Liver (tissue), 8 donors: ENCODE measurements at regions not wholly inside any gene's neighbourhood (a gene's known extent, or its start where the extent isn't known, plus 50 kb on each side); places are given as distances from the start of the nearest gene placed in this dataset.

Source experiments
- DNase-seq: peaks from one replicate; pipeline ENCODE4 v3.0.0-alpha.2; 2017; ENCODE audit warnings: low spot score
- H3K27ac ChIP-seq, 2 donors: one replicate each; pipeline ENCODE4 v1.7.0; 2013; ENCODE audit warnings: inconsistent platforms in 2 of 2, low read length in 2 of 2, control low read depth in 1 of 2, low read depth in 1 of 2, mild to moderate bottlenecking in 1 of 2
- H3K27me3 ChIP-seq, 4 donors: one replicate each; pipeline versions ENCODE4 v1.6.1 to v1.7.0; 2013; ENCODE audit warnings: low read length in 3 of 4, inconsistent platforms in 1 of 4, mild to moderate bottlenecking in 1 of 4, moderate library complexity in 1 of 4; ENCODE audit not compliant: control insufficient read depth in 4 of 4, insufficient read depth in 4 of 4
- H3K36me3 ChIP-seq, 4 donors: one replicate each; pipeline versions ENCODE4 v1.6.1 to v1.7.0; 2013; ENCODE audit warnings: low read length in 3 of 4, mild to moderate bottlenecking in 3 of 4, low read depth in 1 of 4, moderate library complexity in 1 of 4; ENCODE audit not compliant: control insufficient read depth in 4 of 4, insufficient read depth in 3 of 4
- H3K4me1 ChIP-seq, 4 donors: one replicate each; pipeline versions ENCODE4 v1.6.1 to v1.7.0; 2013; ENCODE audit warnings: low read length in 3 of 4, mild to moderate bottlenecking in 3 of 4, moderate library complexity in 1 of 4; ENCODE audit not compliant: control insufficient read depth in 4 of 4, insufficient read depth in 4 of 4
- H3K4me3 ChIP-seq, 3 donors: one replicate each; pipeline versions ENCODE4 v1.6.1 to v1.7.0; 2013; ENCODE audit warnings: low read length in 3 of 3, control low read depth in 1 of 3, low read depth in 1 of 3, mild to moderate bottlenecking in 1 of 3
- H3K9ac ChIP-seq, 2 donors: one replicate each; pipeline ENCODE4 v1.7.0; 2013; ENCODE audit warnings: low read length in 2 of 2, mild to moderate bottlenecking in 2 of 2, moderate library complexity in 2 of 2, control low read depth in 1 of 2, low read depth in 1 of 2
- H3K9me3 ChIP-seq, 4 donors: one replicate each; pipeline versions ENCODE4 v1.6.1 to v1.7.0; 2013; ENCODE audit warnings: low read length in 3 of 4; ENCODE audit not compliant: control insufficient read depth in 4 of 4
- ATF3 ChIP-seq: IDR thresholded peaks from 2 replicates; pipeline ENCODE4 v1.6.1; 2016; ENCODE audit warnings: antibody characterized with exemption
- CTCF ChIP-seq: fragments of 150-350 bp; IDR thresholded peaks from 2 replicates; pipeline ENCODE4 v1.5.1; 2017; ENCODE audit warnings: improper control_type of control experiment, low read depth, low read length; ENCODE audit not compliant: missing input control
- EGR1 ChIP-seq, 2 donors: IDR thresholded peaks; 2 replicates each; pipeline ENCODE4 v1.6.1; 2016 to 2018; ENCODE audit warnings: antibody characterized with exemption in 2 of 2, low read depth in 2 of 2
- FOXA1 ChIP-seq: IDR thresholded peaks from 2 replicates; pipeline ENCODE4 v1.6.1; 2016; ENCODE audit warnings: antibody characterized with exemption
- FOXA2 ChIP-seq: IDR thresholded peaks from 2 replicates; pipeline ENCODE4 v1.6.1; 2016; ENCODE audit warnings: antibody characterized with exemption
- GABPA ChIP-seq, 2 donors: IDR thresholded peaks in 1 of 2; conservative IDR thresholded peaks in 1 of 2; 2 replicates each; pipeline ENCODE4 v1.6.1; 2016; ENCODE audit warnings: antibody characterized with exemption in 2 of 2, mild to moderate bottlenecking in 1 of 2, moderate library complexity in 1 of 2
- HNF4A ChIP-seq, 2 donors: conservative IDR thresholded peaks; 2 replicates each; pipeline ENCODE4 v1.6.1; 2016; ENCODE audit warnings: antibody characterized with exemption in 2 of 2, mild to moderate bottlenecking in 2 of 2
- HNF4G ChIP-seq: IDR thresholded peaks from 2 replicates; pipeline ENCODE4 v1.6.1; 2016; ENCODE audit warnings: antibody characterized with exemption
- JUND ChIP-seq, 2 donors: IDR thresholded peaks; 2 replicates each; pipeline ENCODE4 v1.6.1; 2016; ENCODE audit warnings: antibody characterized with exemption in 2 of 2
- MAX ChIP-seq: IDR thresholded peaks from 2 replicates; pipeline ENCODE4 v1.6.1; 2016; ENCODE audit warnings: antibody characterized with exemption
- NR2F2 ChIP-seq: IDR thresholded peaks from 2 replicates; pipeline ENCODE4 v1.6.1; 2016; ENCODE audit warnings: antibody characterized with exemption
- RAD21 ChIP-seq, 2 donors: IDR thresholded peaks; 2 replicates each; pipeline ENCODE4 v1.6.1; 2016; ENCODE audit warnings: antibody characterized with exemption in 2 of 2, mild to moderate bottlenecking in 2 of 2
- REST ChIP-seq: IDR thresholded peaks from 2 replicates; pipeline ENCODE4 v1.6.1; 2016; ENCODE audit warnings: antibody characterized with exemption, mild to moderate bottlenecking
- RXRA ChIP-seq, 2 donors: IDR thresholded peaks; 2 replicates each; pipeline ENCODE4 v1.6.1; 2017 to 2018; ENCODE audit warnings: antibody characterized with exemption in 2 of 2, mild to moderate bottlenecking in 1 of 2
- SP1 ChIP-seq: IDR thresholded peaks from 2 replicates; pipeline ENCODE4 v1.6.1; 2018; ENCODE audit warnings: antibody characterized with exemption, mild to moderate bottlenecking
- TAF1 ChIP-seq: conservative IDR thresholded peaks from 2 replicates; pipeline ENCODE4 v1.6.1; 2016; ENCODE audit warnings: antibody characterized with exemption, mild to moderate bottlenecking
- YY1 ChIP-seq: IDR thresholded peaks from 2 replicates; pipeline ENCODE4 v1.6.1; 2016; ENCODE audit warnings: antibody characterized with exemption, mild to moderate bottlenecking
- ZBTB33 ChIP-seq: IDR thresholded peaks from 2 replicates; pipeline ENCODE4 v1.6.1; 2016; ENCODE audit warnings: antibody characterized with exemption
- WGBS: extraction: QIAGEN DNeasy Blood & Tissue Kit; methylation state at CpG from one replicate; pipeline ENCODE4 v1.1.7; 2013; 5-methylcytosine and 5-hydroxymethylcytosine counted together
- donor health status: healthy.
- donor health status: healthy.
- donor health status: healthy.
- donor health status: healthy.
- donor health status: healthy.

- 91% methylated on average over 10 of the region's 10 CpGs for WGBS
- no peaks in the 10 kb centered on the region for H3K36me3 ChIP-seq
- no peaks in the 10 kb centered on the region for H3K4me1 ChIP-seq
- no peak for TF ChIP-seq ATF3
- no peak for TF ChIP-seq FOXA2
- no peak for TF ChIP-seq GABPA (IDR thresholded peaks at IDR 0.05 in 1 of 2, conservative IDR thresholded peaks at IDR 0.05 in 1 of 2)
- no peak for TF ChIP-seq RXRA (IDR thresholded peaks at IDR 0.05)
- no peak for TF ChIP-seq YY1
- no peak for TF ChIP-seq ZBTB33
- no peak for TF ChIP-seq HNF4A (conservative IDR thresholded peaks at IDR 0.05)
- TF ChIP-seq HNF4G, result no peak
- TF ChIP-seq EGR1 (IDR thresholded peaks at IDR 0.05; ENCODE audit: low read depth in 2 of 2), result no peak
- TF ChIP-seq MAX, result no peak
- TF ChIP-seq REST, result no peak
- TF ChIP-seq FOXA1, result no peak
- TF ChIP-seq NR2F2, result no peak
- TF ChIP-seq CTCF, result no peak
- TF ChIP-seq TAF1, result no peak
- no peak for TF ChIP-seq SP1
- TF ChIP-seq RAD21 (IDR thresholded peaks at IDR 0.05), result no peak
- TF ChIP-seq JUND (IDR thresholded peaks at IDR 0.05), result no peak
- no peak overlapping the region for H3K27ac ChIP-seq
- no peaks in the 10 kb centered on the region for H3K9me3 ChIP-seq
- H3K27me3 ChIP-seq, result no peaks in the 10 kb centered on the region
- H3K4me3 ChIP-seq, result no peak overlapping the region
- no peak for DNase-seq
- H3K9ac ChIP-seq, result no peak overlapping the region
Observed at GRCh38 chr1:213399695-213400094, 348.7 kb downstream of the RPS6KC1 start.

GRCh38 chr1:213409208-213409631, 358.2 kb downstream of the RPS6KC1 start:
- Histone ChIP-seq H3K4me1 (no peaks in the 10 kb centered on the region), H3K27ac (no peak overlapping the region), H3K9me3 (no peaks in the 10 kb centered on the region), H3K4me3 (no peak overlapping the region), H3K36me3 (no peaks in the 10 kb centered on the region), H3K9ac (no peak overlapping the region), H3K27me3 (no peaks in the 10 kb centered on the region)
- TF ChIP-seq RXRA (IDR thresholded peaks at IDR 0.05), result no peak
- TF ChIP-seq FOXA2, result no peak
- no peak for TF ChIP-seq ATF3
- no peak for TF ChIP-seq RAD21 (IDR thresholded peaks at IDR 0.05)
- TF ChIP-seq SP1, result no peak
- no peak for TF ChIP-seq GABPA (IDR thresholded peaks at IDR 0.05 in 1 of 2, conservative IDR thresholded peaks at IDR 0.05 in 1 of 2)
- no peak for TF ChIP-seq TAF1
- TF ChIP-seq REST, result no peak
- TF ChIP-seq HNF4G, result no peak
- no peak for TF ChIP-seq FOXA1
- TF ChIP-seq JUND (IDR thresholded peaks at IDR 0.05), result no peak
- no peak for TF ChIP-seq HNF4A (conservative IDR thresholded peaks at IDR 0.05)
- no peak for TF ChIP-seq MAX
- no peak for TF ChIP-seq NR2F2
- no peak for TF ChIP-seq YY1
- 85% methylated on average over 5 of the region's 5 CpGs for WGBS
- DNase-seq, result no peak
